ENCODE measurements at regions not wholly inside any gene's neighbourhood (a gene's known extent, or its start where the extent isn't known, plus 50 kb on each side); places are given as distances from the start of the nearest gene placed in this dataset.

- no peak overlapping the region for H3K4ac ChIP-seq (ENCODE audit: low read depth, low read length)
- no peak for DNase-seq
- H3K9me3 ChIP-seq (ENCODE audit: insufficient read depth, low read depth, low read length): no peaks in the 10 kb centered on the region
- no peak overlapping the region for H3K4me3 ChIP-seq (ENCODE audit: low read depth, low read length)
- H3K79me2 ChIP-seq (ENCODE audit: control insufficient read depth, insufficient read depth, low read length, poor library complexity): no peaks in the 10 kb centered on the region
- no peak overlapping the region for H4K12ac ChIP-seq (ENCODE audit: low read depth, low read length)
- H3K9ac ChIP-seq (ENCODE audit: low read length): no peak overlapping the region
- no peak overlapping the region for H4K91ac ChIP-seq (ENCODE audit: low read depth, low read length)
- H4K8ac ChIP-seq (ENCODE audit: low read depth, low read length): no peak overlapping the region
- no peak overlapping the region for H3K27ac ChIP-seq (ENCODE audit: low read depth, low read length)
- WGBS (ENCODE audit: extremely low coverage, insufficient coverage, insufficient read length): no CpG with 5 or more reads among the region's 2 CpGs
- H3K79me1 ChIP-seq (ENCODE audit: low read length): no peaks in the 10 kb centered on the region
- H2BK120ac ChIP-seq (ENCODE audit: insufficient read depth, low read length, poor library complexity): no peak overlapping the region
- no peaks in the 10 kb centered on the region for H3K36me3 ChIP-seq (ENCODE audit: control insufficient read depth in 1 of 2, insufficient read depth in 2 of 2, low read length in 2 of 2)
- no peak overlapping the region for H3K14ac ChIP-seq (ENCODE audit: low read length)
- no peaks in the 10 kb centered on the region for H3K27me3 ChIP-seq (ENCODE audit: insufficient read depth, low read length)
- H3K4me2 ChIP-seq (ENCODE audit: low read length): no peak overlapping the region
- H2AK5ac ChIP-seq (ENCODE audit: low read length): no peak overlapping the region
- no peak overlapping the region for H2AFZ ChIP-seq (ENCODE audit: insufficient read depth, low read length, poor library complexity)
- no peak overlapping the region for H3K23ac ChIP-seq (ENCODE audit: low read length)
- no peaks in the 10 kb centered on the region for H3K4me1 ChIP-seq (ENCODE audit: control insufficient read depth in 1 of 2, insufficient read depth in 2 of 2, low read length in 2 of 2)
- no peak overlapping the region for H2BK5ac ChIP-seq (ENCODE audit: low read depth, low read length, poor library complexity)
- no peak overlapping the region for H2BK12ac ChIP-seq (ENCODE audit: low read length)
- H3K18ac ChIP-seq (ENCODE audit: low read length): no peak overlapping the region
Observed at GRCh38 chr13:33659894-33660293, 158.1 kb upstream of the RFC3 start.

- Histone ChIP-seq H3K14ac (ENCODE audit: low read length) (no peak overlapping the region), H3K36me3 (ENCODE audit: control insufficient read depth in 1 of 2, insufficient read depth in 2 of 2, low read length in 2 of 2) (no peaks in the 10 kb centered on the region), H2BK120ac (ENCODE audit: insufficient read depth, low read length, poor library complexity) (no peak overlapping the region), H3K4me1 (ENCODE audit: control insufficient read depth in 1 of 2, insufficient read depth in 2 of 2, low read length in 2 of 2) (no peaks in the 10 kb centered on the region), H4K8ac (ENCODE audit: low read depth, low read length) (no peak overlapping the region), H3K18ac (ENCODE audit: low read length) (no peak overlapping the region), H3K27me3 (ENCODE audit: insufficient read depth, low read length) (no peaks in the 10 kb centered on the region), H3K23ac (ENCODE audit: low read length) (no peak overlapping the region), H3K4me3 (ENCODE audit: low read depth, low read length) (no peak overlapping the region), H3K79me1 (ENCODE audit: low read length) (no peaks in the 10 kb centered on the region), H3K79me2 (ENCODE audit: control insufficient read depth, insufficient read depth, low read length, poor library complexity) (no peaks in the 10 kb centered on the region), H3K27ac (ENCODE audit: low read depth, low read length) (no peak overlapping the region), H3K9ac (ENCODE audit: low read length) (no peak overlapping the region), H2BK12ac (ENCODE audit: low read length) (no peak overlapping the region), H4K91ac (ENCODE audit: low read depth, low read length) (no peak overlapping the region), H4K12ac (ENCODE audit: low read depth, low read length) (no peak overlapping the region), H3K4ac (ENCODE audit: low read depth, low read length) (no peak overlapping the region), H2AFZ (ENCODE audit: insufficient read depth, low read length, poor library complexity) (no peak overlapping the region), H3K9me3 (ENCODE audit: insufficient read depth, low read depth, low read length) (no peaks in the 10 kb centered on the region), H2BK5ac (ENCODE audit: low read depth, low read length, poor library complexity) (no peak overlapping the region), H3K4me2 (ENCODE audit: low read length) (no peak overlapping the region), H2AK5ac (ENCODE audit: low read length) (no peak overlapping the region)
- no CpG with 5 or more reads among the region's 4 CpGs for WGBS (ENCODE audit: extremely low coverage, insufficient coverage, insufficient read length)
- DNase-seq: no peak
Observed at GRCh38 chr13:33662392-33662791, 155.6 kb upstream of the RFC3 start.

- H3K9me3 ChIP-seq (ENCODE audit: insufficient read depth, low read depth, low read length): no peaks in the 10 kb centered on the region
- H3K4me1 ChIP-seq (ENCODE audit: control insufficient read depth in 1 of 2, insufficient read depth in 2 of 2, low read length in 2 of 2): no peaks in the 10 kb centered on the region
- H4K91ac ChIP-seq (ENCODE audit: low read depth, low read length): no peak overlapping the region
- no peak overlapping the region for H3K4me2 ChIP-seq (ENCODE audit: low read length)
- no peak overlapping the region for H2AK5ac ChIP-seq (ENCODE audit: low read length)
- H3K4ac ChIP-seq (ENCODE audit: low read depth, low read length): no peak overlapping the region
- no peak overlapping the region for H3K23ac ChIP-seq (ENCODE audit: low read length)
- no peak for DNase-seq
- H2BK12ac ChIP-seq (ENCODE audit: low read length): no peak overlapping the region
- H3K79me1 ChIP-seq (ENCODE audit: low read length): no peaks in the 10 kb centered on the region
- WGBS (ENCODE audit: extremely low coverage, insufficient coverage, insufficient read length): no CpG with 5 or more reads among the region's 4 CpGs
- no peak overlapping the region for H4K8ac ChIP-seq (ENCODE audit: low read depth, low read length)
- no peak overlapping the region for H3K27ac ChIP-seq (ENCODE audit: low read depth, low read length)
- H3K4me3 ChIP-seq (ENCODE audit: low read depth, low read length): no peak overlapping the region
- H3K14ac ChIP-seq (ENCODE audit: low read length): no peak overlapping the region
- H2AFZ ChIP-seq (ENCODE audit: insufficient read depth, low read length, poor library complexity): no peak overlapping the region
- H3K18ac ChIP-seq (ENCODE audit: low read length): no peak overlapping the region
- H2BK120ac ChIP-seq (ENCODE audit: insufficient read depth, low read length, poor library complexity): no peak overlapping the region
- H2BK5ac ChIP-seq (ENCODE audit: low read depth, low read length, poor library complexity): no peak overlapping the region
- H3K79me2 ChIP-seq (ENCODE audit: control insufficient read depth, insufficient read depth, low read length, poor library complexity): no peaks in the 10 kb centered on the region
- H3K9ac ChIP-seq (ENCODE audit: low read length): no peak overlapping the region
- H3K27me3 ChIP-seq (ENCODE audit: insufficient read depth, low read length): no peaks in the 10 kb centered on the region
- H4K12ac ChIP-seq (ENCODE audit: low read depth, low read length): no peak overlapping the region
- no peaks in the 10 kb centered on the region for H3K36me3 ChIP-seq (ENCODE audit: control insufficient read depth in 1 of 2, insufficient read depth in 2 of 2, low read length in 2 of 2)
Observed at GRCh38 chr13:33665626-33666175, 152.2 kb upstream of the RFC3 start.

- H3K23ac ChIP-seq (ENCODE audit: low read length): no peak overlapping the region
- no peak overlapping the region for H2AFZ ChIP-seq (ENCODE audit: insufficient read depth, low read length, poor library complexity)
- H4K8ac ChIP-seq (ENCODE audit: low read depth, low read length): no peak overlapping the region
- no peak overlapping the region for H3K4ac ChIP-seq (ENCODE audit: low read depth, low read length)
- no peaks in the 10 kb centered on the region for H3K36me3 ChIP-seq (ENCODE audit: control insufficient read depth in 1 of 2, insufficient read depth in 2 of 2, low read length in 2 of 2)
- no peak overlapping the region for H2AK5ac ChIP-seq (ENCODE audit: low read length)
- H3K4me1 ChIP-seq (ENCODE audit: control insufficient read depth in 1 of 2, insufficient read depth in 2 of 2, low read length in 2 of 2): peaks cover 0 to 2% of the 10 kb centered on the region in 2 experiments
- H2BK120ac ChIP-seq (ENCODE audit: insufficient read depth, low read length, poor library complexity): no peak overlapping the region
- H3K27me3 ChIP-seq (ENCODE audit: insufficient read depth, low read length): no peaks in the 10 kb centered on the region
- H3K4me3 ChIP-seq (ENCODE audit: low read depth, low read length): no peak overlapping the region
- H3K79me1 ChIP-seq (ENCODE audit: low read length): no peaks in the 10 kb centered on the region
- no peak for DNase-seq
- no peaks in the 10 kb centered on the region for H3K9me3 ChIP-seq (ENCODE audit: insufficient read depth, low read depth, low read length)
- no peak overlapping the region for H4K12ac ChIP-seq (ENCODE audit: low read depth, low read length)
- no peak overlapping the region for H2BK12ac ChIP-seq (ENCODE audit: low read length)
- H2BK5ac ChIP-seq (ENCODE audit: low read depth, low read length, poor library complexity): no peak overlapping the region
- no peak overlapping the region for H4K91ac ChIP-seq (ENCODE audit: low read depth, low read length)
- H3K14ac ChIP-seq (ENCODE audit: low read length): no peak overlapping the region
- no peak overlapping the region for H3K18ac ChIP-seq (ENCODE audit: low read length)
- H3K79me2 ChIP-seq (ENCODE audit: control insufficient read depth, insufficient read depth, low read length, poor library complexity): no peaks in the 10 kb centered on the region
- no peak overlapping the region for H3K4me2 ChIP-seq (ENCODE audit: low read length)
- H3K9ac ChIP-seq (ENCODE audit: low read length): no peak overlapping the region
- H3K27ac ChIP-seq (ENCODE audit: low read depth, low read length): no peak overlapping the region
Observed at GRCh38 chr13:33671560-33671959, 146.4 kb upstream of the RFC3 start.

All from trophoblast cell (in vitro differentiated cells and primary cell).